ENCODE measurements at regions not wholly inside any gene's neighbourhood (a gene's known extent, or its start where the extent isn't known, plus 50 kb on each side); places are given as distances from the start of the nearest gene placed in this dataset.

DNA sequence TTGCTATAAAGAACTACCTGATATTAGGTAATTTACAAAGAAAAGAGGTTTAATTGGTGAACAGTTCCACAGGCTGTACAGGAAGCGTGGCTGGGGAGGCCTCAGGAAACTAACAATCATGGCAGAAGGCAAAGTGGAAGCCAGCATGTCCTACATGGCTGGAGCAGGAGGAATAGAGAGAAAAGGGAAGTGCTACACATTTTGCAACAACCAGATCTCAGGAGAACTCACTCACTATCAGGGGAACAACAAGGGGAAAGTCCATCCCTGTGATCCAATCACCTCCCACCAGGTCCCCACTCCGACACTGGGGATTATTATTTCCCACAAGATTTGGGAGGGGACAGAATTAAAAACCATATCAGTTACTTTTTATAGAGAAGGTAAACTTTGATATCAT lies 273.5 kb upstream of the MMADHC start:
- H3K27me3 ChIP-seq (ENCODE audit: control insufficient read depth, extremely low read depth, insufficient read depth, low read length), result no peaks in the 10 kb centered on the region

DNA sequence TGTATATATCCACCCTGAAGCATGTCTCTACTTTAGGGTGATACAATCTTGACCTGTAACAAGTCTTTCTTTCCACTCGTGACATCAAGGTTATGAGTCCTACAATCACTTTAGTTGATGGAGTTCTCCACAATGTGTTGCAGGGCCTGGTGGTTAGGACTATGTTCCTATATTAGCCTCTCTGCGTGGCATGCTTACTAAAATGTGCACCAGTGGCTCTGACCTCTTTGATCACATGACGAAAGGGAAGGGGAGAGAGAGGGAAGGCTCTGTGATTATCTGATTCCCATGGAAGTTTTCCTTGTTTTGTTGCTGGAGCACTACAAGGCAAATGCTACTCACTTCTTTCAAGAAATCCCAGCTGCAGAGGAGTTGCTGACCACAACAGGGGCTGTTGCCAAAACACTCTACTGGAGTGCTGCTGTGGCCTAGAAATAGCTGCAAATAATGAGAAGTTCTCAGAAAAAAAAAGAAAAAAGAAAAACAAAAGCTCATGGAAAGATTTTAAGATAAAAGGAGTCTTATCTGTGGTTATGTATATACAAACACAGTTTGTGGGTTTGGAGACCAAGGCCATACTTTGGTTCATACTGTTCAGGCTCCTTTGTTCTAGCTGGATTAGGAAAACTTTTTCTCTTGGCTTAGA lies 272.8 kb upstream of the MMADHC start:
- H3K27me3 ChIP-seq (ENCODE audit: control insufficient read depth, extremely low read depth, insufficient read depth, low read length), result no peaks in the 10 kb centered on the region
- H3K4me3 ChIP-seq (ENCODE audit: control insufficient read depth in 2 of 3, extremely low read depth in 1 of 3, insufficient read depth in 2 of 3, low read depth in 1 of 3, low read length in 3 of 3), result no peak overlapping the region
- H4K20me1 ChIP-seq (ENCODE audit: control insufficient read depth, extremely low read depth, insufficient read depth, low read length), result no peaks in the 10 kb centered on the region
- TF ChIP-seq, protein P1, sequence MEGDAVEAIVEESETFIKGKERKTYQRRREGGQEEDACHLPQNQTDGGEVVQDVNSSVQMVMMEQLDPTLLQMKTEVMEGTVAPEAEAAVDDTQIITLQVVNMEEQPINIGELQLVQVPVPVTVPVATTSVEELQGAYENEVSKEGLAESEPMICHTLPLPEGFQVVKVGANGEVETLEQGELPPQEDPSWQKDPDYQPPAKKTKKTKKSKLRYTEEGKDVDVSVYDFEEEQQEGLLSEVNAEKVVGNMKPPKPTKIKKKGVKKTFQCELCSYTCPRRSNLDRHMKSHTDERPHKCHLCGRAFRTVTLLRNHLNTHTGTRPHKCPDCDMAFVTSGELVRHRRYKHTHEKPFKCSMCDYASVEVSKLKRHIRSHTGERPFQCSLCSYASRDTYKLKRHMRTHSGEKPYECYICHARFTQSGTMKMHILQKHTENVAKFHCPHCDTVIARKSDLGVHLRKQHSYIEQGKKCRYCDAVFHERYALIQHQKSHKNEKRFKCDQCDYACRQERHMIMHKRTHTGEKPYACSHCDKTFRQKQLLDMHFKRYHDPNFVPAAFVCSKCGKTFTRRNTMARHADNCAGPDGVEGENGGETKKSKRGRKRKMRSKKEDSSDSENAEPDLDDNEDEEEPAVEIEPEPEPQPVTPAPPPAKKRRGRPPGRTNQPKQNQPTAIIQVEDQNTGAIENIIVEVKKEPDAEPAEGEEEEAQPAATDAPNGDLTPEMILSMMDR (optimal IDR thresholded peaks at IDR 0.05 in 1 of 3, IDR thresholded peaks at IDR 0.05 in 1 of 3, conservative IDR thresholded peaks at IDR 0.05 in 1 of 3; ENCODE audit: extremely low read depth in 1 of 3, insufficient read depth in 2 of 3, low read length in 3 of 3), result no peak
- no peak for TF ChIP-seq EZH2 (IDR thresholded peaks at IDR 0.05; ENCODE audit: low read length)
- H3K4me1 ChIP-seq (ENCODE audit: control insufficient read depth, extremely low read depth, insufficient read depth, low read length), result no peaks in the 10 kb centered on the region
- DNase-seq (ENCODE audit: low read depth, low spot score), result no peak
- no peaks in the 10 kb centered on the region for H3K79me2 ChIP-seq (ENCODE audit: control insufficient read depth, insufficient read depth, low read length)
- dilution Hi-C loops (cut with MboI; ENCODE audit: extremely low pct_ligation_motif_present, low sequenced_read_pairs), result no loop called here
- H3K36me3 ChIP-seq (ENCODE audit: control insufficient read depth in 2 of 2, extremely low read depth in 1 of 2, insufficient read depth in 2 of 2, low read length in 2 of 2), result no peaks in the 10 kb centered on the region
- no peaks in the 10 kb centered on the region for H3K9me3 ChIP-seq (ENCODE audit: control insufficient read depth, low read depth, low read length)
- H3K9me1 ChIP-seq (ENCODE audit: control insufficient read depth, extremely low read depth, insufficient read depth, low read length), result no peaks in the 10 kb centered on the region
- no peak for FAIRE-seq
- H3K27ac ChIP-seq (ENCODE audit: control insufficient read depth, insufficient read depth, low read length), result no peak overlapping the region
- no peak overlapping the region for H3K4me2 ChIP-seq (ENCODE audit: control insufficient read depth, extremely low read depth, insufficient read depth, low read depth, low read length)
- no peak overlapping the region for H2AFZ ChIP-seq (ENCODE audit: control insufficient read depth, low read length)
- no peak overlapping the region for H3K9ac ChIP-seq (ENCODE audit: control insufficient read depth, extremely low read depth, insufficient read depth, low read length)

More for the DNA sequence above, 273.5 kb upstream of the MMADHC start:
- Histone ChIP-seq H3K27ac (ENCODE audit: control insufficient read depth, insufficient read depth, low read length) (no peak overlapping the region), H3K9ac (ENCODE audit: control insufficient read depth, extremely low read depth, insufficient read depth, low read length) (no peak overlapping the region), H3K4me3 (ENCODE audit: control insufficient read depth in 2 of 3, extremely low read depth in 1 of 3, insufficient read depth in 2 of 3, low read depth in 1 of 3, low read length in 3 of 3) (no peak overlapping the region), H4K20me1 (ENCODE audit: control insufficient read depth, extremely low read depth, insufficient read depth, low read length) (no peaks in the 10 kb centered on the region), H3K9me3 (ENCODE audit: control insufficient read depth, low read depth, low read length) (no peaks in the 10 kb centered on the region), H3K9me1 (ENCODE audit: control insufficient read depth, extremely low read depth, insufficient read depth, low read length) (no peaks in the 10 kb centered on the region), H3K36me3 (ENCODE audit: control insufficient read depth in 2 of 2, extremely low read depth in 1 of 2, insufficient read depth in 2 of 2, low read length in 2 of 2) (no peaks in the 10 kb centered on the region), H3K4me1 (ENCODE audit: control insufficient read depth, extremely low read depth, insufficient read depth, low read length) (no peaks in the 10 kb centered on the region), H3K4me2 (ENCODE audit: control insufficient read depth, extremely low read depth, insufficient read depth, low read depth, low read length) (no peak overlapping the region), H3K79me2 (ENCODE audit: control insufficient read depth, insufficient read depth, low read length) (no peaks in the 10 kb centered on the region), H2AFZ (ENCODE audit: control insufficient read depth, low read length) (no peak overlapping the region)
- TF ChIP-seq EZH2 (IDR thresholded peaks at IDR 0.05; ENCODE audit: low read length), result no peak
- TF ChIP-seq, protein P1 (optimal IDR thresholded peaks at IDR 0.05 in 1 of 3, IDR thresholded peaks at IDR 0.05 in 1 of 3, conservative IDR thresholded peaks at IDR 0.05 in 1 of 3; ENCODE audit: extremely low read depth in 1 of 3, insufficient read depth in 2 of 3, low read length in 3 of 3), result no peak
- FAIRE-seq (no peak), DNase-seq (ENCODE audit: low read depth, low spot score) (no peak)
- dilution Hi-C loops (cut with MboI; ENCODE audit: extremely low pct_ligation_motif_present, low sequenced_read_pairs), result no loop called here

Measured in keratinocyte (primary cell).